Renal pelvis (tissue), 1 donor: ENCODE measurements at regions not wholly inside any gene's neighbourhood (a gene's known extent, or its start where the extent isn't known, plus 50 kb on each side); places are given as distances from the start of the nearest gene placed in this dataset.
"Not testable (repeated sequence)": the region's sequence is repeated elsewhere in the genome, so short reads cannot be mapped to it uniquely, and the experiment has no call there.

Experiments used
- DNase-seq: peaks from one replicate; pipeline ENCODE4 v3.0.0-alpha.2; 2013

- DNase-seq, result not testable (repeated sequence)
Observed at GRCh38 chr9:67635067-67635466, 223.7 kb upstream of the ANKRD20A1 start.

DNA sequence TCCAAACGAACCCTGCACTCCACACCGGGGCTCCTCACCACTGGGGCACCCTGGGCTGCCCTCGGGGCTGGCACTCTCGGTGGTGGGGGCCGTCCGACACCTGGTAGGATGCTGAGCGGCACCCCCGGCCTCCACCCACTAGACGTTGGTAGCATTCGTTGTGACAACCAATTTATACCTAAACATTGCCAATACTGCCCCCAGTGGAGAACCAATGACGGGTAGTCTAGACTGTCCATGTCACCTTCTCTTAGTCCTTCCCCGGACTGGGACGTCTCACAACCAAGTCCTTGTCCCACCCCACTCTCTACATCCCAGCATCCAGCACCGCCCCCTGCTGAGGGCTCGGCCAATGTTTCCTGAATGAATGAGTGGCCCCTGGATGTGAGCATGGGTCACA, 246.8 kb upstream of the ANKRD20A1 start:
- DNase-seq, result not testable (repeated sequence)

DNA sequence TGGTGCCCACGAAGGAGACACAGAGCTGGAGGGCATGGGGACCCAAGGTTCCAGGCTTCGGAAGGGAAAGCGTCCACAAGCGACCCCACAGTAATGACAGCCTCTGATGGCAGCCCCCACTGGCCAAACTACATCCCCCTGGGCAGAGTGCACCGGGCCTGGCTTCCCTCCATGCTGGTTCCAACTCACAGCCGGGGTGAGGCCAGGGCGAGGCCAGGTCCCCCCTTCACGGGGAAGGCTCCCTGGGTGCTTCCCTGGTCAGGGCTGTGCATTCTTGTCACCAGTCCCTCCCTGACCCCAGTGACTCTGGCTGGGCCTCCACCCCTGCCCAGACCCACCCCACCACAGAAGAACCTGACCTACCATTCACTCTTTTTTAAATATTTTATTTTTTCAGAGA, 248.9 kb upstream of the ANKRD20A1 start:
- DNase-seq, result not testable (repeated sequence)

GRCh38 chr9:67609435-67609834, 249.3 kb upstream of the ANKRD20A1 start:
- DNase-seq, result not testable (repeated sequence)

- not testable (repeated sequence) for DNase-seq
Observed at GRCh38 chr9:67605113-67605512, 253.6 kb upstream of the ANKRD20A1 start.

DNA sequence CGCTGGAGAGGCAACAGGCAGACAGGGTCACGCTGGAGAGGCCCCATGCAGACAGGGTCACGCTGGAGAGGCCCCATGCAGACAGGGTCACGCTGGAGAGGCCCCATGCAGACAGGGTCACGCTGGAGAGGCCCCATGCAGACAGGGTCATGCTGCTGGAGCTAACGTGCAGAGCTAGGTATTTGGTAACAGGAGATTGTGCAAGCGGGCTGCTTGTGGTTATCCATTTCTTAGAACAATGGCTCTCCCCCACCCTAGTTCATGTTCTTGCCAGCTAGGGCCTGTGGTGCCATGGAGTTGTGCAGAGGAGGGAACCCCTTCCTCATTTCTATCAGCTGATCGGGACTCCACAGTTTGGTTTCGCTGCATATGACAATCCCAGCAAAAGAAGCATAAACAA, 255.1 kb upstream of the ANKRD20A1 start:
- not testable (repeated sequence) for DNase-seq

DNA sequence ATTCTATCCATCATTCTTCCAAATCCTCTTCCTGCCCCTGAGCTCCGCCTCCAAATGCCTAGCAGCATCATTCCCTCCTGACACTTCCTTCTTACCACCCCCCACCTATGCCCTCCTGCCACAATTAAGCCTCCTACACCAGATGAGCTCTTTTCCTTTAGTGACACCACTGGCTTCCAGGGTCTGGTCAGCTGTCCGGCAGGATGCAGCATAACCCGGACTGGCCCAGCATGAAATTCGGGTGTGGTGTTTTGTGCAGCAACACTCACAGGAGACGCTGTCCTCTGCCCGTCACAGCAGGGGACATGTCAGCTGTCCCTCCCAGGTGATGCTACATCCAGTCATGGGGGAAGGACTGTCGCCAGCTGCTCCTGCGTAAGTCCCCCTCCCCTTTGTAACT, 266.3 kb upstream of the ANKRD20A1 start:
- DNase-seq, result not testable (repeated sequence)

DNA sequence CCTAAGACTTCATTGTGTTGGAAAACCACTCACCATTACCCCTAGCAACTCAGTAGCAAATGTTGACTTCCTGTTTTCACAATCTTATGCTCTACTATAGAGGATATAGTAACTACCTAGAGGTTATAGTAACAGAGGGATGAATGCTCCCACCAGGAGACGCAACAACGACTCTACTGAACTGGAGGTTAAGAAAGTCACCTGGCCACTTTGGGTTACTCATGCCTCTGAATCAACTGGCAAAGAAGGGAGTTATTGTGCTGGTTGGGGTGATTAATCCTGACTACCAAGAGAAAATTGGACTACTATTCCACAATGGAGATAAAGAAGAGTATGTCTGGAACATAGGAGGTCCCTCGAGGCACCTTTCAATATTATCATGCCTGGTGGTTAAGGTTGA, 302.9 kb upstream of the ANKRD20A1 start:
- DNase-seq, result not testable (repeated sequence)

DNA sequence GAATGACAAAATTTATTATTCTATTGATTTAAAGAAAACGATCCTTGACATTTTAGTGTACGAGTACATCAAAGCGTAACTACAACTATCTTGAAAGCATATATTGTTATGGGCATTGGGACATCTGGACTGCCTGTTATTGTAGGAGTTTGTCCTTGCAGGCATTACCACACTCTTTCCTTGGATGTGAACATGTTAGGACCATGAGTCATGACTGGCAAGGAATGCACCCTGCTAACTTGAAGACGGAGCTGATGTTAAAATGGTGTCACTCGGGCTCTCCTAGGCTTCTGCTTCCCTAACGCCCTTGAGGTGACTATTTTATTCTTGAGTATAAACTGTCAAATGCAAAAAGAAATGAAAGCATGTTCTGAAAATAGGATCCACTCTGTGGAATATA, 308.7 kb upstream of the ANKRD20A1 start:
- not testable (repeated sequence) for DNase-seq

- not testable (repeated sequence) for DNase-seq
Observed at GRCh38 chr9:67529834-67530233, 328.9 kb upstream of the ANKRD20A1 start.

DNA sequence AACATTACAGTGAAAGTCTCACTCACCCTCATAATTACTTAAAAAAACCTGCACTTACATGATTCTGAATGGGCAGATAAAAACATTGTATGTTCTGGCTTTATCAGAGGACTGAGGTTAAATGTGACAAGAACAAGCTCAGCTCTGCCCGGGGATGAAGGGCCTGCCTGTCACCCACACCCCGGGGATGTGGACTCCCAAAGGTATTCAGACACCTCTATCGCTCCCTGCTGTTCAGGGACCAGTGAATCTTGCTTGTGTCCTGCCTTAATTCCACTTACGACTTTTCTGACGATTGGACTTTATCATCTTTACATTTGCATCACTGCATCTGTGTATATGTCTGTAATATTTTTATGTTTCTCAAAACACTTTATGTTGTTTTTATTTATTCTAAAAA, 341.8 kb upstream of the ANKRD20A1 start:
- not testable (repeated sequence) for DNase-seq

DNA sequence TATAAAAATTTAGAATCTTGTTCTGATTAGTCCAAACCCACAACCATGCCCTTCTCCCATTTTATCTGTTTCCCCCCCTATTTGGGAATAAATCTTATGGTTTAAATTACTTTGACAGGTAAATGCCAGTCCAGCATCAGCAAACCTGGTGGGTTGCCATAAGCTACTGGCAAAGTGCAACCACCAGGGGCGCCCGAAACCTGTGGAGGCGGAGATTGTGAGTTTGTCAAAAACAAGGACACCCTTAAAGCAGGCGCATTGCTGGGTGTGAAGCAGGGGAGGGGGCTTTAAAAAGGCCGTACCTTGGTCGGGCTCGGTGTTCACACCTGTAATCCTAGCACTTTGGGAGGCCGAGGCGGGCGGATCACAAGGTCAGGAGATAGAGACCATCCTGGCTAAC, 344.1 kb upstream of the ANKRD20A1 start:
- DNase-seq, result not testable (repeated sequence)

DNA sequence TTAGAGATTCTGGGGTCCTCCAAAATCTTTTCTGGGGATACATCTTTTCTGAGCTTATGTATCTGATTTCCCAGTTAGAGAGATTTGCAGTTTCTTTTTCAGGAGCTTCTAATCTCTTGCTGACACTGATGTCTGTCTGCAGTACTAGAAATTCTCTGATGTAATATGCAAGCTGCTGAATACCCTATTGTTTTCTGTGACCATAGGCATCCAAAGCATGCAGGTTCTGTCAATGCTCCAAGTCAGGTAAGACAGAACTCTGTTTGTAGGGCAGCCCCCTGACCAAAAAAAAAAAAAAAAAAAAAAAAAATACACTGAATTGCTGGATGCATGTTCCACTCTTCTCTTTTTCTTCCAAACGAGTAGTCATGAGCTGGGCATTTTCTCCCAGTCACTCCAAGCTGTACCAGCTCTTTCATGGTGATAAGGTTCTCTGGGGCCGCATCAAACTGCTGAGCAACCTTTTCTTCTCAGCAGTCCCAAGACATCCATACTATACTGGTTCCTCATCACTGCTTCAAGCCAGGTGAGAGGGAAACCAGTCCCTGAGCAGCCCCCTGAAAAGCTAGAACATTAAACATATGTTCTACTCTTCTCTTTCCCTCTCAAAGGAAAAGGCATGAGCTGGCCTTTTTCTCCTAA, 354.9 kb upstream of the ANKRD20A1 start:
- not testable (repeated sequence) for DNase-seq

GRCh38 chr9:67492028-67492427, 366.7 kb upstream of the ANKRD20A1 start:
- not testable (repeated sequence) for DNase-seq

- DNase-seq, result not testable (repeated sequence)
Observed at GRCh38 chr9:67477465-67477864, 381.3 kb upstream of the ANKRD20A1 start.

- not testable (repeated sequence) for DNase-seq
Observed at GRCh38 chr9:67470739-67471138, 388.0 kb upstream of the ANKRD20A1 start.

DNA sequence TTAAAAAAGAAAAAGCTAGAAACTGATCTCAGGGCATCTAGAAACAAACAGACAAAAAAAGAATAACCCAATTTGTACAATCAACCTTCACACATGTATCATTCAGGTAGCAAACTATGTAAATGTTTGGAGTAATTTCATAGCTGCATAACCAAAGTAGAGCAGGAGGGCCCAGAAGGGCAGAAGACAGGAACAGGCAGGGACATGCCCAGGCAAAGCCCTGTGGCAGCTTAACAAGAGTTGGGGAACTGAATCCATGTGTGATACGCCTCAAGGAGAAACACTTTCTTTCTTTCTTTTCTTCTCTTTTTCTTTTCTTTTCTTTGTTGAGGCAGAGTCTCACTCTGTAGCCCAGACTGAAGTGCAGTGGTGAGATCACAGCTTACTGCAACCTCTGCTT, 390.4 kb upstream of the ANKRD20A1 start:
- not testable (repeated sequence) for DNase-seq

DNA sequence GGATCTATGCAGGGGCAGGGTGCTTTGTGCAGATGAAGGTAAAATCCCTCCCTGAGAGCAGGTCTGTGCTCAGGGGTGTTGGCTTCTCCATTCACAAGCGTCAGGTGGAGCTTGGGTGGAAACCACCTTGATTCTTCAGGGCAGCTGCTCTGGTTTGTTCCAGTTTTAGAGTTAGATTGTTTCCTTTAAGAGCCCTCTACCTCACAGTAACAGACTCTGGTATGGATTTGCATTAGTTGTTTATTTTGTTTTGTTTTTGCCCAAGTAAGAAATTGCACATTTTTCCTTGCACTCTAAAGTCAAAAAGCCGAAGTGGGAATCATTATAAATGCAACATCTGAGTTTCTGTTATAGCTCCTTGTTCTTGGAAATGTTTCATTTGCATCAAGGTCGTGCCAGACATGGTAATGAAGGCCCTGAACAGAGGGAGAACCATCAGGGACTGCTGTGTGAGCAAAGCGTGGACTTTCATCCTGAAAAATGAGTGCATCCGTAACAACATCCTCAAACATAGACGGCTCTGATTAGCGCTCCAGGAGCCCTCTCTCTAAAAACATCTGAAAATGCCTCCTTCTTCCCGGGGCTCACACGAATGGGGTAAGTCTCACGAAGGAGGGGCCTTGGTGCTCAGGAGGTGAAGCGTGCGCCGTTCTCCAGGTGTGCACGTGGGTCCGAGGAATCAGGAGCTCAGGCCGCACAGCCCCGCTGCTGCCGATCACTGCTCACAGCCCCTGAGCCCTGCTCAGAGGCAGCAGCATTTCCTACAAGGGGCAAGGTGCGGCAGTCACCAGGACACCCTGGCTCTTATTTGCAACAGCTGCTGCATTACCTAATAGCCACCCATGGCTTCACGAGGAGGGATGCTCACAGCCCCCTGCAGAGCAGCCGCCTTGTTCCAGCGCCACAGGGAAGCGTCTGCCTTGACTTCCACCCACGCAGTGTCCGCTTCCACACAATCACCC, 396.7 kb upstream of the ANKRD20A1 start:
- DNase-seq, result not testable (repeated sequence)

GRCh38 chr9:67452941-67453340, 405.8 kb upstream of the ANKRD20A1 start:
- DNase-seq, result not testable (repeated sequence)

GRCh38 chr9:67442313-67442712, 416.4 kb upstream of the ANKRD20A1 start:
- not testable (repeated sequence) for DNase-seq

DNA sequence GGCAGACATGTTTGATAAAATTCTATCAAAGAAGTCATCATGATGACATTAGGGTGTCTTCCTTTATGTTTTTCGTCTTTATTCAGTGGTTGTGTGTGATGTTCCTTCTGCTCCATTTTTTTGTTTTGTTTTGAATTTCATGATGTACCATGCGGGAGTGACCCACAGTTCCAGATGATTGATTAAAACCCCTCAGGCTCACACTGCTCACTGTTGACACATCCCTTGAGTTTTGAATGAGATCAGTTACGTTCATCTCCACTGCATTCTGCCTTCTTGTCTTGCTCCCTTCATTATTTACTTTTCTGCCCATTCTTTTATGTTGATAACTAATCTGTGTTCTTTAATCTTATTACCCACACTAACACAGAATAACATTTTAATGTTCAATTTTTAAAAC, 421.7 kb upstream of the ANKRD20A1 start:
- DNase-seq, result not testable (repeated sequence)

- DNase-seq, result not testable (repeated sequence)
Observed at GRCh38 chr9:67424881-67425280, 432.5 kb upstream of the SPATA31A3 start.
